GM21526 (cell line): ENCODE measurements at regions not wholly inside any gene's neighbourhood (a gene's known extent, or its start where the extent isn't known, plus 50 kb on each side); places are given as distances from the start of the nearest gene placed in this dataset.
A peak's percentile ranks its signal among the peaks of the same experiment; 100 is the strongest.

Experiments
- ATAC-seq: cut with Tn5 transposase; IDR thresholded peaks from one replicate; pipeline ENCODE4 v1.9.1; 2021; ENCODE audit warnings: moderate library complexity; ENCODE audit not compliant: unreplicated experiment, low FRiP score

DNA sequence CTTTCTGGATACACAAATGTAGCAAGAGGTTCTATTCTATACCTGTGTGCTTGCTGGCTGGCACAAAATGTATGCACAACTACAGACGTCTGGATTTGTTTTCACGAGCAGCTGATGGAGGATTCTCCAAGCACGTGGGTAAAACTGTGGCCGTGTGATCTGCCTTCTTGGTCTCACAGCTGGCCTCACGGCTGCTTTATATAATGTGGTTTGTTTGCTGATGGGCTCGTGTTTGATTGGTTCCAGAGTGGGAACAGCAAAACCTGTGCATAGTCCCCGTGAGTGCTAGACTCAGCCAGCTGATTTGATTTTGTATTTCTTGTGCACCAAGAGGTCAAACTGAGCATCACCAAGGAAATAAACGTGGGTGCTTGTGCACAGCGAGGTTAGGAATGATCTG is 262.6 kb upstream of the RPS6KA3 start:
- ATAC-seq: no peak

- ATAC-seq: peak; percentile 69
Observed at GRCh38 chrX:20527558-20528011, 260.9 kb upstream of the RPS6KA3 start.

DNA sequence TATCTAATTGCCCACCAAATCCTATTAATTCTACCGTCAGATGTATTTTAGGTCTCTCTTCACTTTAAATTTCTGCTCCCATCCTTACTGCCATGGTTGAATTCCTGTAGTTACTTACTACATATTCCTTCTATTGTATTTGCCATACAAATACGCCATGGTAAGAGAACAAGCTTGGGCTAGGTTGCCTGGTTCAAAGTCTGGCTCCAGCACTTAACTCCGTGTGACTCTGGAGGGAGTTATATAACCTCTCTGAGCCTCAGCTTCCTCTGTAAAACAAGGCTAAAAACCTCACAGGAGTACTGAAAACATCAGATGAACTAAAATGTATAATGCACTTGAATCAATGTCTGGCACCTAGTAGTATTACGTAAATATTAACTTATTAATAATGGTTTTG is 260.3 kb upstream of the RPS6KA3 start:
- ATAC-seq: no peak

- no peak for ATAC-seq
Observed at GRCh38 chrX:20523626-20524312, 257.1 kb upstream of the RPS6KA3 start.

DNA sequence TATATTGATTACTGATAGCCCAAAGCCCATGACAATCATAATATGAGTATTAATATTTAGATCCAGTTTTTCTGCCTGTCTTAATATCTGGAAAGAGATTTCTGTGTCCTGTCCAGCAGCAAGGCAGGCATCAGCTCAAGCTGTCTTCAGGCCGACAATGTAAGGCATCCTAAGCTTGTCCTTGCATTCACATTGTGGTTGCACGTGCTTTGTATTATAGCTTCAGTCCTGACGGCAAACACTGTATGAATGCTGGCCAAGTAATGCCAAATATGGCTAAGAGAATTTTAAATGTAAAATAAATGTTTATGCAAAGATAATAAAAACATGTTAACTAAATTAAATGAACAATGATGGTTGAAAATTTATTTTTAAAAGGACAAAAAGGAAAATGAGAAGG is 255.7 kb upstream of the RPS6KA3 start:
- no peak for ATAC-seq

- ATAC-seq: no peak
Observed at GRCh38 chrX:20521222-20521621, 254.5 kb upstream of the RPS6KA3 start.

GRCh38 chrX:20519826-20520225 is 253.1 kb upstream of the RPS6KA3 start:
- no peak for ATAC-seq

- no peak for ATAC-seq
Observed at GRCh38 chrX:20519146-20519545, 252.4 kb upstream of the RPS6KA3 start.

DNA sequence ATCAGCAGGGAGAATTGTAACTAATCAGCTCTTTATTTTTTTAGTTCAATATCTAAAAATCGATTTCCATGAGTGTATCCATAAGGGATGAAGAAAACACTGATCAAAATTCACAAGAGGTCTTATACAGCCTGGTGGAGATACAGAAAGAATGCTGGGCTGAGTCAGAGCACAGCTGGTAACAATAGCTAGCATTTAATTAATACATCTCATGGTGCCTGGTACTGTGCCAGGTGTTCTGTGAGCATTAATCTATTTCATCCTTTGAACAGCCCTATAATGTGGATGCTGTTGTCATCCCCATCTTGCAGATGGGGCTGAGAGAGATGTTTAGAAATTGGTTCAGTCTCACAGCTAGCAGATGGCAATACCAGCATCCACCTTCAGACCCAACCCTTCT is 250.9 kb upstream of the RPS6KA3 start:
- no peak for ATAC-seq

GRCh38 chrX:20515841-20516461 is 249.2 kb upstream of the RPS6KA3 start:
- peak; percentile 98 for ATAC-seq

DNA sequence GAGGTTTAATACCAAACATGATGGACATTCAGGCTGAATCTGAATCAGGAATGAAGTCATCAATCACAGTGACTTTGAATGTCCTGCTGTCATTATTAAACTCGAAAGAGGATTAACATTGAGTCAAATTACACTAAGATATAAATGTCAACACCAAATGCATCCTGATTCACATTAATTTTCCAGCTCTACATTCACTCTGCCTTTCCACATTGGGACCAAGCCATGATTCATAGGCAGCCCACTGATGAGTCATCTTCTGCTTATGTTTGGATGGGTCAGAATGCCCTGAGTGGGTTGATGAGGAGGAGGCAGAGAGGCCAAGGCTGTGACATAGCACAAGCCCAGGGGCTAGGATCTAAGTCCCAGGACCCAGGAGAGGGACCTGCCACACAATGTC is 247.6 kb upstream of the RPS6KA3 start:
- ATAC-seq: no peak

DNA sequence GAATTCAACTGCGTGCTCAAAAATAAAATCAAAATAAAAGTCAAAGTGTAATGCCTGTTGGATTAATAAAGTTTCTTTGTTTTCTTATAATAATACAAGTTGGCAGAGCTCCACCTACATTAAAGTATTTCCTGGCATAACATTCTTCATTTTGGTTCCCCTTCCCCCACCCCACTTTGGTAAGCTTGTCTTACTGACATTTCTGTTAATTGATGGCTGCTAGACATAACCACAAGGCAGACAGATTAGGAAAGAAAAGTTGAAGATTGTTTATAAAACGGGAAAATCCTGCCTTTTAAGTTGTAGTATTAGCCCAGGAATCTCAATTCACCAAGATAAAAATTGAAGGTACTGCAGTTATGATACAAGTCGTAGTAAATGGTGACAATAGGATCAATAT is 246.5 kb upstream of the RPS6KA3 start:
- ATAC-seq: no peak

DNA sequence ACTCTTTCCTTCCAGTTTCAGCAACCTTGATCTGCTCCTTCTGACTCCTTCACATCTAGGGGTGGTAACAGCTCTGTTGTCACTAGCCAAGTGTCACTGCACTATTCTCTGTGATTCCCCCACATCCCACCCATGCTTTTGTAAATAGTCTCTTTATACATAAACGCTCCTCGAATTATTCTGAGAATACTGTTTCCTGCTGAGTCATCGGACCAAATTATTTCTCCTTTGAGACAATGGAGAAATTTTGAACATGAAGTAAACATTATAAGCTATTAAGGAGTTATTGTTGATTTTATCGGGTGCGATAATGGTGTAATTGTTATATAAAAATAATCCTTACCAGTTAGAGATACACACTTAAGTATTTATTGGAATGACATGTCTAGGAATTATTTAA is 245.1 kb upstream of the RPS6KA3 start:
- no peak for ATAC-seq

DNA sequence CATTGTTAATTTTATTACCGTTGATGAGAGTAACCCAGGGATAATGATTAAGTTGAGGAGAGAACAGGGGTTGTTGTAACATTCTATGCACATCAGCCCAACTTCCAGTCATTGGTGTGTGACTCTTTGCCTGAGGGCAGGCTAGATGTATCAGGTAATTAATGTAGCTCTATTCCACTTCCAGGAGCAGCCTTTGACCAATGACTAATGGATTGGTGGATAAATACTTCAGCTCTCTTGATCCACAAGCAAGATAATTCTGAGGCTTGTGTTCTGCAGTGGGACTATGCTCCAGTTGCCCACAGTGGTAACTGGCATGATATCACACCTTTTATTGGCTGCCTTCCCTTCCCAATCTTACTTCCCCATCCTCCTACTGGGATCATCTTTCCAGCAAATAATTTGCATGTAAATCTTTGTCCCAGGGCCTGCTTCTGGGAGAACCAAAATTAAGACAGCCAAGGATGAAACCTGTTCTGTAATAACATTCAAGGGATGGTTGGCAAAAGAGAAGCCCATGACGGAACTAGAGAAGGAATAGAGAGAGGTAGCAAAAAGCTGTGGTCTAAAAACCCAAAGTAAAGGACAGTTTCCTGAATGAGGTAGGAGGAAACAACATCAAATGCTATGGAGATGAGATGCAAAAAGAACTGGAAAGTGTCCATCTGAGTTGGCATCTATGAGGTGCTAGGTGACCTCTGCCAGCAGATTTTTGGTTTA is 241.4 kb upstream of the RPS6KA3 start:
- no peak for ATAC-seq

DNA sequence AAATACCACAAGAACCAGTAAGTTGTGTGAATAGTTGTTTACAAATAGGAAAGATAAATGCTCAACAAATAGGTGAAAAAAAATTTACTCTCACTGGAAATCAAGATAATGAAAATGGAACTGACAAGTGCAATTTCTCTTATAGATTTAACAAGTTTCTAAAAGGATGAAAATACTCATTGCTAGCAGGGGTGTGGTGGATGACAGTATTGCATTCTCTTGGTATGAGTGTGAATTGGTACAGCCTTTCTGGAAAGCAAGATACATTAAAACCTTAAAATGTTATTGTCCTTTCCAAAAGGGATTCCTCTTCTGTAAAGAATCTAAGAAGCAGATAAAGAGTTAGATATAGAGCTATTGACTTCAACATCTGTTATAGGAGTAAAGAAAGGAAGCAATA is 240.0 kb upstream of the RPS6KA3 start:
- ATAC-seq: no peak

DNA sequence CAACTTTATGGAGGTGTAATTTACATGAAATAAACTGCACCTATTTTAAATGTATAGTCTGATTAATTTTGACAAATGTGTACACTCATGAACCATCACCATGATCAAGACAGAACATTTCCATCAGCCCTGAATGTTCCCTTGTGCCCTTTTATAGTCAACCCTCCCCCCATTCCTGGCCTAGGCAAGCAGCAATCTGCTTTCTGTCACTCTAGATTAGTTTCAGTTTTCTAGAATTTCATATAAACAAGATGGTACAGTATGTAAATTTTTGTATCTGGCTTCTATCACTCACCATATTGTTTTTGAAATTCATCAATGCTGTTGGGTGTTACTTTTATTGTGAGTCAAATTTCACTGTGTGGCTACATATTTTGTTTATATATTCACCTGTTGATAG is 234.2 kb upstream of the RPS6KA3 start:
- ATAC-seq: no peak

- no peak for ATAC-seq
Observed at GRCh38 chrX:20500171-20500865, 233.6 kb upstream of the RPS6KA3 start.

- no peak for ATAC-seq
Observed at GRCh38 chrX:20499763-20500162, 233.1 kb upstream of the RPS6KA3 start.

DNA sequence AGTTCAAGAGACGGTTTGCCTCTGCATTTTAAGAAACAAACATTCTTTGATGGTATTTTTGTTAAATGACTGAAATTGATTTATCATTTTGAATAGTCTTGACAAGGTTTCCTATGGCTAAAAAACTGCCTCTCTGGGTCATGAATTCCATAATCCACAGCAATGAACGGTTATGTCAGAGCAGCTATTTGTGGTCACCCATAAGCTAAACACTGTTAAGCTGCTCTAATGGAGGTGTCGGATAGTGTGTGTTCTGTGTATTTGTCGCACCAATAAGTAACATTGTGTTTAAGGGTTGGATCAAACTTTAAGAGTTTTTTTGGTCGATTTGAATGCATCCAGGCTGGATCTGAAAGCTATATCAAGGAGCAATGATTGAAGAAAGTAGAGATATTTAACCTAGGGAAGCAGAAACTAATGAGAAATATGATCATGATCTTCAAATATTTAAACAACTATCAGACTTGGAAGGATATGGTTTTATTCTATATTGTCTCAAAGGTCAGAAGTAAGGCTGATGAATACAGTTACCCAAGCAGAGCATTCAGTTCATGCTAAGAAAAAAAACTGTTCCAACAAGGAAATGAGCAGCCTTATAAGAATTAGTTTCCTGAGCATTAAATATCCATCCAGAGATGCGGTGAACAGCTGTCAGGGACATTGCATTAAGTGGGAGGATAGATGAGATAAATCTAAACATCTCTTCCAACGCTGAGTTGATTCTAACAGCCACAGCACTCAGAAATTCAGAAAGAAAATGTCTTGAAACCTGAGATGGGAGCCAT is 232.3 kb upstream of the RPS6KA3 start:
- ATAC-seq: no peak

GRCh38 chrX:20495575-20495974 is 228.9 kb upstream of the RPS6KA3 start:
- no peak for ATAC-seq
